HEK293 (cell line): ENCODE measurements at regions not wholly inside any gene's neighbourhood (a gene's known extent, or its start where the extent isn't known, plus 50 kb on each side); places are given as distances from the start of the nearest gene placed in this dataset.

Experiments used
- TCF7L2 ChIP-seq: IDR thresholded peaks from 2 replicates; pipeline ENCODE4 v1.6.1; 2011; ENCODE audit warnings: low read depth, mild to moderate bottlenecking, inconsistent platforms, low read length, moderate library complexity, borderline replicate concordance
- ZBTB1 ChIP-seq: fragments of 450-650 bp; formaldehyde crosslinking; IDR thresholded peaks from 2 replicates; pipeline ENCODE4 v1.5.1; 2016; ENCODE audit warnings: missing biosample characterization, missing genetic modification characterization
- ZNF133 ChIP-seq: fragments of 450-650 bp; formaldehyde crosslinking; IDR thresholded peaks from 2 replicates; pipeline ENCODE4 v1.5.1; 2016; ENCODE audit warnings: missing biosample characterization, missing genetic modification characterization
- ZNF175 ChIP-seq: fragments of 450-650 bp; formaldehyde crosslinking; IDR thresholded peaks from 2 replicates; pipeline ENCODE4 v1.5.1; 2016; ENCODE audit warnings: missing biosample characterization, missing genetic modification characterization
- ZNF184 ChIP-seq: fragments of 450-650 bp; IDR thresholded peaks from 2 replicates; pipeline ENCODE4 v1.5.1; 2018; ENCODE audit warnings: missing biosample characterization, mild to moderate bottlenecking, missing genetic modification characterization
- ZNF423 ChIP-seq: fragments of 450-650 bp; formaldehyde crosslinking; IDR thresholded peaks from 2 replicates; pipeline ENCODE4 v1.5.1; 2016; ENCODE audit warnings: missing biosample characterization, missing genetic modification characterization
- ZNF426 ChIP-seq: fragments of 450-650 bp; formaldehyde crosslinking; IDR thresholded peaks from 2 replicates; pipeline ENCODE4 v1.5.1; 2017; ENCODE audit warnings: missing biosample characterization, missing genetic modification characterization, mild to moderate bottlenecking, inconsistent platforms, moderate library complexity
- TF ChIP-seq, protein P1 (sequence below): fragments of 450-650 bp; formaldehyde crosslinking; IDR thresholded peaks from 2 replicates; pipeline ENCODE4 v1.5.1; 2016; ENCODE audit warnings: missing biosample characterization, missing genetic modification characterization
- TF ChIP-seq, protein P2 (sequence below): fragments of 450-650 bp; formaldehyde crosslinking; IDR thresholded peaks from 2 replicates; pipeline ENCODE4 v1.5.1; 2016; ENCODE audit warnings: missing biosample characterization, missing genetic modification characterization
- TF ChIP-seq, protein P3 (sequence below): fragments of 450-650 bp; formaldehyde crosslinking; IDR thresholded peaks from 2 replicates; pipeline ENCODE4 v1.5.1; 2016; ENCODE audit warnings: missing biosample characterization, missing genetic modification characterization
- TF ChIP-seq, protein P4 (sequence below): fragments of 450-650 bp; formaldehyde crosslinking; IDR thresholded peaks from 2 replicates; pipeline ENCODE4 v1.5.1; 2016; ENCODE audit warnings: missing biosample characterization, missing genetic modification characterization, borderline replicate concordance

DNA sequence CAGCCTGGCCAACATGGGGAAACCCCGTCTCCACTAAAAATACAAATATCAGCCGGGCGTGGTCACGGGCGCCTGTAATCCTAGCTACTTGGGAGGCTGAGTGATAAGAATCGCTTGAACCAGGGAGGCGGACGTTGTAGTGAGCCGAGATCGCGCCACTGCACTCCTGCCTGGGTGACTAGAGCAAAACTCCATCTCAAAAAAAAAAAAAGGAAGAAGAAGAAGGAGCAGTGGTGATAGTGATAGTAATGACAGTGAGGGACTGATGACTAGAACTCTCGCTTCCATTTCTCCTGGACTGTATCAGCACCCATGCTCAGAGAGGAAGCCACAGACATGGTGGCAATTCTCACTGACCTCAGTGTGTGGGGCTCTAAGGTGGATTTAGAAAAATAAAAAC, 52.6 kb upstream of the CLINT1 start:
- TF ChIP-seq, protein P1, sequence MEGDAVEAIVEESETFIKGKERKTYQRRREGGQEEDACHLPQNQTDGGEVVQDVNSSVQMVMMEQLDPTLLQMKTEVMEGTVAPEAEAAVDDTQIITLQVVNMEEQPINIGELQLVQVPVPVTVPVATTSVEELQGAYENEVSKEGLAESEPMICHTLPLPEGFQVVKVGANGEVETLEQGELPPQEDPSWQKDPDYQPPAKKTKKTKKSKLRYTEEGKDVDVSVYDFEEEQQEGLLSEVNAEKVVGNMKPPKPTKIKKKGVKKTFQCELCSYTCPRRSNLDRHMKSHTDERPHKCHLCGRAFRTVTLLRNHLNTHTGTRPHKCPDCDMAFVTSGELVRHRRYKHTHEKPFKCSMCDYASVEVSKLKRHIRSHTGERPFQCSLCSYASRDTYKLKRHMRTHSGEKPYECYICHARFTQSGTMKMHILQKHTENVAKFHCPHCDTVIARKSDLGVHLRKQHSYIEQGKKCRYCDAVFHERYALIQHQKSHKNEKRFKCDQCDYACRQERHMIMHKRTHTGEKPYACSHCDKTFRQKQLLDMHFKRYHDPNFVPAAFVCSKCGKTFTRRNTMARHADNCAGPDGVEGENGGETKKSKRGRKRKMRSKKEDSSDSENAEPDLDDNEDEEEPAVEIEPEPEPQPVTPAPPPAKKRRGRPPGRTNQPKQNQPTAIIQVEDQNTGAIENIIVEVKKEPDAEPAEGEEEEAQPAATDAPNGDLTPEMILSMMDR, result no peak
- TF ChIP-seq, protein P2, sequence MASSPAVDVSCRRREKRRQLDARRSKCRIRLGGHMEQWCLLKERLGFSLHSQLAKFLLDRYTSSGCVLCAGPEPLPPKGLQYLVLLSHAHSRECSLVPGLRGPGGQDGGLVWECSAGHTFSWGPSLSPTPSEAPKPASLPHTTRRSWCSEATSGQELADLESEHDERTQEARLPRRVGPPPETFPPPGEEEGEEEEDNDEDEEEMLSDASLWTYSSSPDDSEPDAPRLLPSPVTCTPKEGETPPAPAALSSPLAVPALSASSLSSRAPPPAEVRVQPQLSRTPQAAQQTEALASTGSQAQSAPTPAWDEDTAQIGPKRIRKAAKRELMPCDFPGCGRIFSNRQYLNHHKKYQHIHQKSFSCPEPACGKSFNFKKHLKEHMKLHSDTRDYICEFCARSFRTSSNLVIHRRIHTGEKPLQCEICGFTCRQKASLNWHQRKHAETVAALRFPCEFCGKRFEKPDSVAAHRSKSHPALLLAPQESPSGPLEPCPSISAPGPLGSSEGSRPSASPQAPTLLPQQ (tag by site-specific recombination), result no peak
- TF ChIP-seq, protein P3, sequence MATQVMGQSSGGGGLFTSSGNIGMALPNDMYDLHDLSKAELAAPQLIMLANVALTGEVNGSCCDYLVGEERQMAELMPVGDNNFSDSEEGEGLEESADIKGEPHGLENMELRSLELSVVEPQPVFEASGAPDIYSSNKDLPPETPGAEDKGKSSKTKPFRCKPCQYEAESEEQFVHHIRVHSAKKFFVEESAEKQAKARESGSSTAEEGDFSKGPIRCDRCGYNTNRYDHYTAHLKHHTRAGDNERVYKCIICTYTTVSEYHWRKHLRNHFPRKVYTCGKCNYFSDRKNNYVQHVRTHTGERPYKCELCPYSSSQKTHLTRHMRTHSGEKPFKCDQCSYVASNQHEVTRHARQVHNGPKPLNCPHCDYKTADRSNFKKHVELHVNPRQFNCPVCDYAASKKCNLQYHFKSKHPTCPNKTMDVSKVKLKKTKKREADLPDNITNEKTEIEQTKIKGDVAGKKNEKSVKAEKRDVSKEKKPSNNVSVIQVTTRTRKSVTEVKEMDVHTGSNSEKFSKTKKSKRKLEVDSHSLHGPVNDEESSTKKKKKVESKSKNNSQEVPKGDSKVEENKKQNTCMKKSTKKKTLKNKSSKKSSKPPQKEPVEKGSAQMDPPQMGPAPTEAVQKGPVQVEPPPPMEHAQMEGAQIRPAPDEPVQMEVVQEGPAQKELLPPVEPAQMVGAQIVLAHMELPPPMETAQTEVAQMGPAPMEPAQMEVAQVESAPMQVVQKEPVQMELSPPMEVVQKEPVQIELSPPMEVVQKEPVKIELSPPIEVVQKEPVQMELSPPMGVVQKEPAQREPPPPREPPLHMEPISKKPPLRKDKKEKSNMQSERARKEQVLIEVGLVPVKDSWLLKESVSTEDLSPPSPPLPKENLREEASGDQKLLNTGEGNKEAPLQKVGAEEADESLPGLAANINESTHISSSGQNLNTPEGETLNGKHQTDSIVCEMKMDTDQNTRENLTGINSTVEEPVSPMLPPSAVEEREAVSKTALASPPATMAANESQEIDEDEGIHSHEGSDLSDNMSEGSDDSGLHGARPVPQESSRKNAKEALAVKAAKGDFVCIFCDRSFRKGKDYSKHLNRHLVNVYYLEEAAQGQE (tag by site-specific recombination), result no peak
- no peak for TF ChIP-seq ZNF175
- no peak for TF ChIP-seq ZNF184 (tag by site-specific recombination)
- TF ChIP-seq, protein P4, sequence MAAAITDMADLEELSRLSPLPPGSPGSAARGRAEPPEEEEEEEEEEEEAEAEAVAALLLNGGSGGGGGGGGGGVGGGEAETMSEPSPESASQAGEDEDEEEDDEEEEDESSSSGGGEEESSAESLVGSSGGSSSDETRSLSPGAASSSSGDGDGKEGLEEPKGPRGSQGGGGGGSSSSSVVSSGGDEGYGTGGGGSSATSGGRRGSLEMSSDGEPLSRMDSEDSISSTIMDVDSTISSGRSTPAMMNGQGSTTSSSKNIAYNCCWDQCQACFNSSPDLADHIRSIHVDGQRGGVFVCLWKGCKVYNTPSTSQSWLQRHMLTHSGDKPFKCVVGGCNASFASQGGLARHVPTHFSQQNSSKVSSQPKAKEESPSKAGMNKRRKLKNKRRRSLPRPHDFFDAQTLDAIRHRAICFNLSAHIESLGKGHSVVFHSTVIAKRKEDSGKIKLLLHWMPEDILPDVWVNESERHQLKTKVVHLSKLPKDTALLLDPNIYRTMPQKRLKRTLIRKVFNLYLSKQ (tag by site-specific recombination), result no peak
- no peak for TF ChIP-seq ZNF426 (tag by site-specific recombination)
- no peak for TF ChIP-seq ZBTB1 (tag by site-specific recombination)
- TF ChIP-seq ZNF423, result no peak
- TF ChIP-seq ZNF133, result no peak
- no peak for TF ChIP-seq TCF7L2
